ENCODE measurements at regions not wholly inside any gene's neighbourhood (a gene's known extent, or its start where the extent isn't known, plus 50 kb on each side); places are given as distances from the start of the nearest gene placed in this dataset.

- TF ChIP-seq, protein P1, sequence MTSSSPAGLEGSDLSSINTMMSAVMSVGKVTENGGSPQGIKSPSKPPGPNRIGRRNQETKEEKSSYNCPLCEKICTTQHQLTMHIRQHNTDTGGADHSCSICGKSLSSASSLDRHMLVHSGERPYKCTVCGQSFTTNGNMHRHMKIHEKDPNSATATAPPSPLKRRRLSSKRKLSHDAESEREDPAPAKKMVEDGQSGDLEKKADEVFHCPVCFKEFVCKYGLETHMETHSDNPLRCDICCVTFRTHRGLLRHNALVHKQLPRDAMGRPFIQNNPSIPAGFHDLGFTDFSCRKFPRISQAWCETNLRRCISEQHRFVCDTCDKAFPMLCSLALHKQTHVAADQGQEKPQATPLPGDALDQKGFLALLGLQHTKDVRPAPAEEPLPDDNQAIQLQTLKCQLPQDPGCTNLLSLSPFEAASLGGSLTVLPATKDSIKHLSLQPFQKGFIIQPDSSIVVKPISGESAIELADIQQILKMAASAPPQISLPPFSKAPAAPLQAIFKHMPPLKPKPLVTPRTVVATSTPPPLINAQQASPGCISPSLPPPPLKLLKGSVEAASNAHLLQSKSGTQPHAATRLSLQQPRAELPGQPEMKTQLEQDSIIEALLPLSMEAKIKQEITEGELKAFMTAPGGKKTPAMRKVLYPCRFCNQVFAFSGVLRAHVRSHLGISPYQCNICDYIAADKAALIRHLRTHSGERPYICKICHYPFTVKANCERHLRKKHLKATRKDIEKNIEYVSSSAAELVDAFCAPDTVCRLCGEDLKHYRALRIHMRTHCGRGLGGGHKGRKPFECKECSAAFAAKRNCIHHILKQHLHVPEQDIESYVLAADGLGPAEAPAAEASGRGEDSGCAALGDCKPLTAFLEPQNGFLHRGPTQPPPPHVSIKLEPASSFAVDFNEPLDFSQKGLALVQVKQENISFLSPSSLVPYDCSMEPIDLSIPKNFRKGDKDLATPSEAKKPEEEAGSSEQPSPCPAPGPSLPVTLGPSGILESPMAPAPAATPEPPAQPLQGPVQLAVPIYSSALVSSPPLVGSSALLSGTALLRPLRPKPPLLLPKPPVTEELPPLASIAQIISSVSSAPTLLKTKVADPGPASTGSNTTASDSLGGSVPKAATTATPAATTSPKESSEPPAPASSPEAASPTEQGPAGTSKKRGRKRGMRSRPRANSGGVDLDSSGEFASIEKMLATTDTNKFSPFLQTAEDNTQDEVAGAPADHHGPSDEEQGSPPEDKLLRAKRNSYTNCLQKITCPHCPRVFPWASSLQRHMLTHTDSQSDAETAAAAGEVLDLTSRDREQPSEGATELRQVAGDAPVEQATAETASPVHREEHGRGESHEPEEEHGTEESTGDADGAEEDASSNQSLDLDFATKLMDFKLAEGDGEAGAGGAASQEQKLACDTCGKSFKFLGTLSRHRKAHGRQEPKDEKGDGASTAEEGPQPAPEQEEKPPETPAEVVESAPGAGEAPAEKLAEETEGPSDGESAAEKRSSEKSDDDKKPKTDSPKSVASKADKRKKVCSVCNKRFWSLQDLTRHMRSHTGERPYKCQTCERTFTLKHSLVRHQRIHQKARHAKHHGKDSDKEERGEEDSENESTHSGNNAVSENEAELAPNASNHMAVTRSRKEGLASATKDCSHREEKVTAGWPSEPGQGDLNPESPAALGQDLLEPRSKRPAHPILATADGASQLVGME (CRISPR knock-in tag; IDR thresholded peaks at IDR 0.05), result 0 out of 2 replicates have a peak, but pooled peaks have one; percentile 80
- TF ChIP-seq MTA2 (IDR thresholded peaks at IDR 0.05; ENCODE audit: low read depth) (no peak), ELF2 (CRISPR knock-in tag; IDR thresholded peaks at IDR 0.05) (0 out of 2 replicates have a peak, but pooled peaks have one; percentile 38)
Measured at GRCh38 chr10:110446954-110447608, 50.6 kb upstream of the DUSP5 start (continued).

GRCh38 chr10:110447886-110448285 is 49.8 kb upstream of the DUSP5 start:
- H3K27ac ChIP-seq (ENCODE audit: extremely low read depth, low read depth, low read length), result no peak overlapping the region
- no peak for ATAC-seq
- CTCF ChIA-PET (ENCODE audit: low intra/inter-chr PET ratio), result no interaction called here

More at GRCh38 chr10:110447886-110448285, 49.8 kb upstream of the DUSP5 start:
- Histone ChIP-seq H2AFZ (ENCODE audit: low read depth, low read length) (0 out of 2 replicates have a peak overlapping the region, but pooled peaks have one; percentile 55), H3K27me3 (ENCODE audit: control insufficient read depth in 2 of 2, insufficient read depth in 2 of 2, low read length in 2 of 2) (no peaks in the 10 kb centered on the region), H3K4me3 (no peak overlapping the region), H3K4me2 (ENCODE audit: insufficient read depth, low read length) (no peak overlapping the region), H3K9me1 (ENCODE audit: control insufficient read depth, insufficient read depth, low read length) (no peaks in the 10 kb centered on the region), H3K9ac (ENCODE audit: insufficient read depth in 1 of 2, low read depth in 2 of 2, low read length in 2 of 2) (no peak overlapping the region), H3K36me3 (ENCODE audit: control insufficient read depth, insufficient read depth, low read length) (no peaks in the 10 kb centered on the region), H3K79me2 (ENCODE audit: control insufficient read depth, insufficient read depth, low read length) (no peaks in the 10 kb centered on the region), H3K9me3 (replicated peaks; ENCODE audit: control insufficient read depth, insufficient read depth, low read depth, low read length) (no peaks in the 10 kb centered on the region), H4K20me1 (replicated peaks; ENCODE audit: control insufficient read depth, insufficient read depth, low read length) (no peaks in the 10 kb centered on the region), H3K4me1 (replicated peaks in 1 of 2; ENCODE audit: control insufficient read depth in 2 of 2, insufficient read depth in 2 of 2, low read length in 2 of 2) (peaks cover 0 to 10% of the 10 kb centered on the region in 2 experiments; a peak in 3 of 5 replicates)
- 83% methylated on average over 1 of the region's 1 CpG for WGBS (ENCODE audit: insufficient coverage, low coverage, missing lambda C conversion rate)
- FAIRE-seq (no peak), DNase-seq (ENCODE audit: extremely low read depth in 1 of 4, low spot score in 3 of 4) (no peak)
- intact Hi-C loops (cut with micrococcal nuclease), result loop anchor here (5.0 kb wide), 1 partner anchor 49 kb away; the partner anchor contains the start of gene DUSP5
- no TSS peak for BruUV-seq (replicated peaks)
- POLR2A ChIA-PET, result interaction anchor here (0.6 to 1.8 kb wide), 2 partner anchors 10 to 111 kb away, joined by 3 to 5 read pairs; no protein-coding TSS in a partner anchor
- in situ Hi-C loops (cut with MboI), result no loop called here
- TF ChIP-seq KLF1 (tag; IDR thresholded peaks at IDR 0.05), result no peak
- TF ChIP-seq NR2C1 (IDR thresholded peaks at IDR 0.05), result no peak
- no peak for TF ChIP-seq NR2C1 (tag; IDR thresholded peaks at IDR 0.05)
- no peak for TF ChIP-seq ZNF76 (CRISPR knock-in tag; IDR thresholded peaks at IDR 0.05; ENCODE audit: borderline replicate concordance)
- TF ChIP-seq FUS (optimal IDR thresholded peaks at IDR 0.05; ENCODE audit: low read depth, low read length), result no peak

All from K562 (cell line).